HG02840 (cell line): ENCODE measurements at regions not wholly inside any gene's neighbourhood (a gene's known extent, or its start where the extent isn't known, plus 50 kb on each side); places are given as distances from the start of the nearest gene placed in this dataset.

ENCODE experiments used
- ATAC-seq: cut with Tn5 transposase; IDR thresholded peaks from one replicate; pipeline ENCODE4 v1.9.1; 2021; ENCODE audit warnings: mild to moderate bottlenecking, moderate library complexity, moderate number of reproducible peaks; ENCODE audit not compliant: unreplicated experiment, low FRiP score

- no peak for ATAC-seq
These were observed 98.4 kb upstream of the TENM3 start for GRCh38 chr4:182144626-182145333.

GRCh38 chr4:182145334-182145905 is 97.8 kb upstream of the TENM3 start:
- ATAC-seq = no peak

- ATAC-seq = no peak
These were observed 95.8 kb upstream of the TENM3 start for GRCh38 chr4:182147391-182147790.

GRCh38 chr4:182150645-182151044 is 92.6 kb upstream of the TENM3 start:
- no peak for ATAC-seq

- ATAC-seq = no peak
These were observed 87.4 kb upstream of the TENM3 start for GRCh38 chr4:182155806-182156205.

GRCh38 chr4:182163180-182163579 is 80.0 kb upstream of the TENM3 start:
- no peak for ATAC-seq

GRCh38 chr4:182169572-182169971 is 73.6 kb upstream of the TENM3 start:
- no peak for ATAC-seq

- ATAC-seq = no peak
These were observed 73.2 kb upstream of the TENM3 start for GRCh38 chr4:182169987-182170386.

- no peak for ATAC-seq
These were observed 72.7 kb upstream of the TENM3 start for GRCh38 chr4:182170417-182170935.

GRCh38 chr4:182174979-182175378 is 68.2 kb upstream of the TENM3 start:
- ATAC-seq = no peak

- no peak for ATAC-seq
These were observed 67.2 kb upstream of the TENM3 start for GRCh38 chr4:182175788-182176519.

- no peak for ATAC-seq
These were observed 66.0 kb upstream of the TENM3 start for GRCh38 chr4:182177166-182177565.

GRCh38 chr4:182179105-182179504 is 64.1 kb upstream of the TENM3 start:
- no peak for ATAC-seq

- no peak for ATAC-seq
These were observed 63.5 kb upstream of the TENM3 start for GRCh38 chr4:182179751-182180150.

GRCh38 chr4:182185491-182185890 is 57.7 kb upstream of the TENM3 start:
- no peak for ATAC-seq

- no peak for ATAC-seq
These were observed 55.5 kb upstream of the TENM3 start for GRCh38 chr4:182187674-182188073.

GRCh38 chr4:182188622-182189021 is 54.6 kb upstream of the TENM3 start:
- no peak for ATAC-seq

GRCh38 chr4:182189103-182189878 is 53.9 kb upstream of the TENM3 start:
- ATAC-seq = no peak

- ATAC-seq = no peak
These were observed 52.9 kb upstream of the TENM3 start for GRCh38 chr4:182190306-182190705.

GRCh38 chr4:182192511-182193181 is 50.6 kb upstream of the TENM3 start:
- no peak for ATAC-seq
